SK-N-SH (cell line): ENCODE measurements at regions not wholly inside any gene's neighbourhood (a gene's known extent, or its start where the extent isn't known, plus 50 kb on each side); places are given as distances from the start of the nearest gene placed in this dataset.

Source experiments
- CHD2 ChIP-seq: fragments of 150-350 bp; IDR thresholded peaks from 2 replicates; pipeline ENCODE4 v1.6.1; 2018; ENCODE audit warnings: low read length; ENCODE audit not compliant: partially characterized antibody
- CTCF ChIP-seq: fragments of 200-600 bp; sonication (generic); IDR thresholded peaks from 2 replicates; pipeline ENCODE4 v1.6.1; 2017; ENCODE audit warnings: antibody characterized with exemption, mild to moderate bottlenecking, moderate library complexity
- ELF1 ChIP-seq: IDR thresholded peaks from 2 replicates; pipeline ENCODE4 v1.4.0; 2012
- EP300 ChIP-seq, 2 experiments: IDR thresholded peaks; 2 replicates each; pipeline versions ENCODE4 v1.4.0 to v1.6.1; 2012; ENCODE audit warnings: borderline replicate concordance in 1 of 2, low read depth in 1 of 2, low read length in 1 of 2
- EZH2phosphoT487 ChIP-seq: fragments of 200-600 bp; sonication (generic); IDR thresholded peaks from 2 replicates; pipeline ENCODE4 v1.6.1; 2017; ENCODE audit warnings: low read depth, mixed run types, mild to moderate bottlenecking, antibody characterized with exemption, moderate library complexity, borderline replicate concordance
- FOSL2 ChIP-seq: IDR thresholded peaks from 2 replicates; pipeline ENCODE4 v1.4.0; 2012; ENCODE audit warnings: low read depth, mild to moderate bottlenecking, moderate library complexity, borderline replicate concordance
- FOXM1 ChIP-seq: IDR thresholded peaks from 2 replicates; pipeline ENCODE4 v1.4.0; 2012; ENCODE audit warnings: low read depth, mild to moderate bottlenecking
- GABPA ChIP-seq: IDR thresholded peaks from 2 replicates; pipeline ENCODE4 v1.4.0; 2012; ENCODE audit warnings: low read depth, mild to moderate bottlenecking
- GATA2 ChIP-seq: sonication (generic); formaldehyde crosslinking; IDR thresholded peaks from 2 replicates; pipeline ENCODE4 v1.5.0; 2020; ENCODE audit warnings: mild to moderate bottlenecking, missing genetic modification reagents
- JUND ChIP-seq: IDR thresholded peaks from 2 replicates; pipeline ENCODE4 v1.4.0; 2012
- MXI1 ChIP-seq: IDR thresholded peaks from 2 replicates; pipeline ENCODE4 v1.6.1; 2012; ENCODE audit warnings: mild to moderate bottlenecking, low read depth, low read length, improper control_type of control experiment
- NFIC ChIP-seq: IDR thresholded peaks from 2 replicates; pipeline ENCODE4 v1.4.0; 2012; ENCODE audit warnings: borderline replicate concordance
- NRF1 ChIP-seq: IDR thresholded peaks from 2 replicates; pipeline ENCODE4 v1.6.1; 2012; ENCODE audit warnings: low read depth, mild to moderate bottlenecking, low read length
- POLR2AphosphoS5 ChIP-seq: IDR thresholded peaks from 2 replicates; pipeline ENCODE4 v1.6.1; 2012; ENCODE audit warnings: low read depth, low read length
- RAD21 ChIP-seq: IDR thresholded peaks from 2 replicates; pipeline ENCODE4 v1.6.1; 2012; ENCODE audit warnings: mild to moderate bottlenecking, low read length
- RFX5 ChIP-seq: IDR thresholded peaks from 2 replicates; pipeline ENCODE4 v1.6.1; 2012; ENCODE audit warnings: mild to moderate bottlenecking, improper control_type of control experiment, low read length
- RXRA ChIP-seq: IDR thresholded peaks from 2 replicates; pipeline ENCODE4 v1.4.0; 2012; ENCODE audit warnings: low read depth, mild to moderate bottlenecking, borderline replicate concordance
- SIN3A ChIP-seq: IDR thresholded peaks from 2 replicates; pipeline ENCODE4 v1.6.1; 2012; ENCODE audit warnings: low read depth, mild to moderate bottlenecking, low read length, moderate library complexity, borderline replicate concordance
- SMC3 ChIP-seq: IDR thresholded peaks from 2 replicates; pipeline ENCODE4 v1.6.1; 2012; ENCODE audit warnings: low read depth, low read length, improper control_type of control experiment
- TAF1 ChIP-seq: IDR thresholded peaks from 2 replicates; pipeline ENCODE4 v1.6.1; 2012; ENCODE audit warnings: low read depth, mild to moderate bottlenecking, low read length, moderate library complexity, borderline replicate concordance
- USF1 ChIP-seq: IDR thresholded peaks from 2 replicates; pipeline ENCODE4 v1.4.0; 2012; ENCODE audit warnings: low read depth, borderline replicate concordance
- YY1 ChIP-seq: IDR thresholded peaks from 2 replicates; pipeline ENCODE4 v1.4.0; 2012; ENCODE audit warnings: low read depth, mild to moderate bottlenecking
- ZBTB33 ChIP-seq: IDR thresholded peaks from 2 replicates; pipeline ENCODE4 v1.4.0; 2012; ENCODE audit warnings: low read depth, borderline replicate concordance
- TF ChIP-seq, protein P1 (sequence below): fragments of 150-350 bp; IDR thresholded peaks from 2 replicates; pipeline ENCODE4 v1.6.1; 2016; ENCODE audit warnings: mild to moderate bottlenecking, low read depth, low read length
- TF ChIP-seq, protein P2 (sequence below): IDR thresholded peaks from 2 replicates; pipeline ENCODE4; 2012

DNA sequence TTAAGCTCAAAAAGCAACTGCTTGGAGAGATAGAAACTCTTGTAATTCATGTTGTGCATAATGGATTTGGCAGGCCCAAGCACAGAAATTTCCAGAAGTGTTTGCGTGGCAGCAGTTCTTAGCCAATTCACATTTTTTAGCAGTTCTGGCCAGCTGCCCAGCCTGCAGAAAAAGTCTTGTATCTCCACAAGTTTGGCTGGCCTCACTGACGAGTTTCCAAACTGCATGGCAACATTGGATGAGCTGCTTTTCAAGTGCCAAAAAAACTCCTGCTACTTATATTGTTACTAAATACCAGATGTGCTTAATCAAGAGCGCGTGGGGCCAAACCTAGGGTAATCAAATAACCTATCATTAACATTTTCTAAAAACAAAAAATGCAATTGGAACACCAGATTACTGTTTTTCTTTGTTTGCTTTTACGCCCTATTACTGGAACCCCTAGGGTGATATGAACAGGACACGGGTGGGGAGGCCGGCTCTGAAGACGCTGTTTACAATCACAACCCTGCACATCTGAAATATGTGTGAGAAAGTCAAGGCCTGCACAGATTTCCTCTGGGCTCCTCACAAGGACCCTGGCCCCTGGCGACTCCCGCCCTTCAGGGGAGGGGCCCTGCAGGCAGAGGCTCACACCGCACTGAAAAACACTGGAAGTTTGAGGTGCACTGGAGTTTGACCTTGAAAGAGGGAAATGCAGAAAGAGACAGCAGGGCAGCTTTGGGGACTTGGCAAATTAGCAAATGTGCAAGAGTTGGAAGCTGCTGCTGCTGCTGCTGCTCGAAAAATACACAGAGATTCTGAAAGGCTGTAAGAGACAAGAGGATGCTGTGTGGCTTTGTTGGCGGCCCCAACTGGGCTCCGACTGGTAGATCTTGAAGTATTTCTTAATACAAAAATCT is 55.2 kb upstream of the TARBP1 start (continued):
- TF ChIP-seq CTCF (no peak), MXI1 (peak; percentile 27; the same call in 1 of the 2 replicates), RXRA (0 out of 2 replicates have a peak, but pooled peaks have one; percentile 11), SMC3 (no peak; the same call in 1 of the 2 replicates), USF1 (no peak), SIN3A (no peak), GATA2 (no peak), CHD2 (peak; percentile 57), YY1 (peak; percentile 22; the same call in 1 of the 2 replicates), FOSL2 (peak; percentile 37; the same call in 1 of the 2 replicates), POLR2AphosphoS5 (peak; percentile 57; the same call in 1 of the 2 replicates), ELF1 (no peak), GABPA (no peak), FOXM1 (peak; percentile 33; the same call in 1 of the 2 replicates), NFIC (peak; percentile 99), TAF1 (no peak; the same call in 1 of the 2 replicates), RFX5 (peak; percentile 86), ZBTB33 (0 out of 2 replicates have a peak, but pooled peaks have one; percentile 23), EZH2phosphoT487 (no peak), JUND (peak; percentile 48), EP300 (IDR thresholded peaks at IDR 0.05; ENCODE audit: borderline replicate concordance in 1 of 2, low read depth in 1 of 2, low read length in 1 of 2) (peak; percentile 71 to 76; a peak in 2 of 4 replicates), RAD21 (no peak; the same call in 1 of the 2 replicates), NRF1 (no peak)
- TF ChIP-seq, protein P1, sequence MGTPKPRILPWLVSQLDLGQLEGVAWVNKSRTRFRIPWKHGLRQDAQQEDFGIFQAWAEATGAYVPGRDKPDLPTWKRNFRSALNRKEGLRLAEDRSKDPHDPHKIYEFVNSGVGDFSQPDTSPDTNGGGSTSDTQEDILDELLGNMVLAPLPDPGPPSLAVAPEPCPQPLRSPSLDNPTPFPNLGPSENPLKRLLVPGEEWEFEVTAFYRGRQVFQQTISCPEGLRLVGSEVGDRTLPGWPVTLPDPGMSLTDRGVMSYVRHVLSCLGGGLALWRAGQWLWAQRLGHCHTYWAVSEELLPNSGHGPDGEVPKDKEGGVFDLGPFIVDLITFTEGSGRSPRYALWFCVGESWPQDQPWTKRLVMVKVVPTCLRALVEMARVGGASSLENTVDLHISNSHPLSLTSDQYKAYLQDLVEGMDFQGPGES = no peak
- TF ChIP-seq, protein P2, sequence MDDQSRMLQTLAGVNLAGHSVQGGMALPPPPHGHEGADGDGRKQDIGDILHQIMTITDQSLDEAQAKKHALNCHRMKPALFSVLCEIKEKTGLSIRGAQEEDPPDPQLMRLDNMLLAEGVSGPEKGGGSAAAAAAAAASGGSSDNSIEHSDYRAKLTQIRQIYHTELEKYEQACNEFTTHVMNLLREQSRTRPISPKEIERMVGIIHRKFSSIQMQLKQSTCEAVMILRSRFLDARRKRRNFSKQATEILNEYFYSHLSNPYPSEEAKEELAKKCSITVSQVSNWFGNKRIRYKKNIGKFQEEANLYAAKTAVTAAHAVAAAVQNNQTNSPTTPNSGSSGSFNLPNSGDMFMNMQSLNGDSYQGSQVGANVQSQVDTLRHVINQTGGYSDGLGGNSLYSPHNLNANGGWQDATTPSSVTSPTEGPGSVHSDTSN = peak; percentile 88
